ENCODE measurements at regions not wholly inside any gene's neighbourhood (a gene's known extent, or its start where the extent isn't known, plus 50 kb on each side); places are given as distances from the start of the nearest gene placed in this dataset.

DNA sequence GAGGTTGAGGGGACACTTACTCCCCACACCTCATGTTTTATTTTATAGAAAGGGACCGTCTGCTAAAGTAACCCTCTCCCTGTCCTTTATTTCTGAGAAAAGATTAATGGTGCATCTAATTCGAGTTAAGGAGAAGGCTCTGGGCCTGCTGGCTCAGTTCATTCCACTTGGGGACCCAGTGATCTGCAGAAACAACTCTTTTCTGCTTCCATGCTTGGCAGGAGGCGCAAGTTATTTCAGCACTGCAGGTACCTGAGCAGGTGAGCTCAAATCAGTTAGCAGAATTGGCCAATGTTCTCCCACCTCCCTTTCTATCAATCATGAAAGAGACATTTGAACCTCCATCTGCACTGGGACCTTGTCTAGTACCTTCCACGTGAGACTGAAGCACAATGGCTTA lies 396.1 kb downstream of the SFMBT2 start:
- TF ChIP-seq, protein P1, sequence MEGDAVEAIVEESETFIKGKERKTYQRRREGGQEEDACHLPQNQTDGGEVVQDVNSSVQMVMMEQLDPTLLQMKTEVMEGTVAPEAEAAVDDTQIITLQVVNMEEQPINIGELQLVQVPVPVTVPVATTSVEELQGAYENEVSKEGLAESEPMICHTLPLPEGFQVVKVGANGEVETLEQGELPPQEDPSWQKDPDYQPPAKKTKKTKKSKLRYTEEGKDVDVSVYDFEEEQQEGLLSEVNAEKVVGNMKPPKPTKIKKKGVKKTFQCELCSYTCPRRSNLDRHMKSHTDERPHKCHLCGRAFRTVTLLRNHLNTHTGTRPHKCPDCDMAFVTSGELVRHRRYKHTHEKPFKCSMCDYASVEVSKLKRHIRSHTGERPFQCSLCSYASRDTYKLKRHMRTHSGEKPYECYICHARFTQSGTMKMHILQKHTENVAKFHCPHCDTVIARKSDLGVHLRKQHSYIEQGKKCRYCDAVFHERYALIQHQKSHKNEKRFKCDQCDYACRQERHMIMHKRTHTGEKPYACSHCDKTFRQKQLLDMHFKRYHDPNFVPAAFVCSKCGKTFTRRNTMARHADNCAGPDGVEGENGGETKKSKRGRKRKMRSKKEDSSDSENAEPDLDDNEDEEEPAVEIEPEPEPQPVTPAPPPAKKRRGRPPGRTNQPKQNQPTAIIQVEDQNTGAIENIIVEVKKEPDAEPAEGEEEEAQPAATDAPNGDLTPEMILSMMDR (IDR thresholded peaks at IDR 0.05), result no peak
- no peak for TF ChIP-seq EZH2 (IDR thresholded peaks at IDR 0.05)
- no peak for TF ChIP-seq EZH2phosphoT487 (IDR thresholded peaks at IDR 0.05)

Data from neural progenitor cell (in vitro differentiated cells).